GM18520 (cell line): ENCODE measurements at regions not wholly inside any gene's neighbourhood (a gene's known extent, or its start where the extent isn't known, plus 50 kb on each side); places are given as distances from the start of the nearest gene placed in this dataset.
"Not testable (repeated sequence)": the region's sequence is repeated elsewhere in the genome, so short reads cannot be mapped to it uniquely, and the experiment has no call there.

Experiments
- ATAC-seq: cut with Tn5 transposase; IDR thresholded peaks from one replicate; pipeline ENCODE4 v1.9.1; 2021; ENCODE audit not compliant: unreplicated experiment

DNA sequence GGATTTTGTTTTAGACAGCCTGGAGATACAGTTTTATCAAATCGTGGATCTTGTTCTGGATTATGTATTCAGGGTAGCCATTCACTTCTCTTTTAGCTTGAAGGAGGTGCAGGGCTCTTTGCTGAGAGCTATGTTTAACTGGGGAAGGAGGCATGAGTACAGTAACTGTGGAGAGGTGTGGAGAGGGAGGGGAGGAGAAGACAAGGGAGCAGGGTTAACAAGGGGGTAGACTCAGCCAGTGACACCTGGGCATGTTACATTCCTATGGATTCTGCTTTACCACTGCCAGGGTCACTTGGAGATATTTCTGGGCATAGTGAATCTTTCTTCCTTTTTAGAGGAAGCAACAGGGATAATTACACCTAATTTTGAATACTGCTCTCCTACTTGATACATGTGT lies 536.0 kb downstream of the TMEM135 start:
- no peak for ATAC-seq

DNA sequence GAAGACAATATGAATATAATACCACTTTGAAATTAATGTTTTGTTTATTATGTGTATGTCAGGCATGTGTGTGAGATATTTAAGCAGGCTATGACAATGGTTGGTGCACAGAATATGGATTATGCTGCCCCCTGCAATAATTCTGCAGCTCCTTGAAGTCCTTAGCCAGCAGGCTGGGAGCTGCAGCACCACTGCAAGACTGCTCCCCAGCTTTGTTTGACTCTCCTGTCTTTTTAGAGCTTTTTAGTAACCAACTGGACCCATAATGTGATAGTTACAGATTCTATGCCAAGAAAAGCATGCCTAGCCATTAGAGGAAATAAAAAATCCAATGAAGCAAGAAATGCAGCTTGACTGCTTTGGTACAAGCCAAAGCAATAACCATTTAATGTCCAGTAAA lies 535.1 kb downstream of the TMEM135 start:
- no peak for ATAC-seq

DNA sequence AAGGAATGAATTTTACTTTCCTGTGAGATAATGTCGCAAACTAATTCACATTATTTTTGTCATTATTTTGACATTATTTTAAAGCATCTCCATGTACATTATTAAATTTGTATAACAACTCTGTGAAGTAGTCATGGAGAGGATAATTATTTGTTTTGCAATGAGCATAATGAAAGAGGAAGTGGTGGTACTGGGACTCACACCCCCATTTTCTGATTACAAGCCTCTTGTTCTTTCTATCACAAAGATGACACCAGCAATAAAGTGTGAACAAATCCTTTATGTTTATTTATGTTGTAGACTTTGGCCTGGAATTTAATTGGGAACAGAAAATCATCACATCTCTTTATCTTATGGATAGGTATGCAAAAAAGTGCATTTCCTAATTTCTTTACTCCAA lies 522.6 kb downstream of the TMEM135 start:
- no peak for ATAC-seq

DNA sequence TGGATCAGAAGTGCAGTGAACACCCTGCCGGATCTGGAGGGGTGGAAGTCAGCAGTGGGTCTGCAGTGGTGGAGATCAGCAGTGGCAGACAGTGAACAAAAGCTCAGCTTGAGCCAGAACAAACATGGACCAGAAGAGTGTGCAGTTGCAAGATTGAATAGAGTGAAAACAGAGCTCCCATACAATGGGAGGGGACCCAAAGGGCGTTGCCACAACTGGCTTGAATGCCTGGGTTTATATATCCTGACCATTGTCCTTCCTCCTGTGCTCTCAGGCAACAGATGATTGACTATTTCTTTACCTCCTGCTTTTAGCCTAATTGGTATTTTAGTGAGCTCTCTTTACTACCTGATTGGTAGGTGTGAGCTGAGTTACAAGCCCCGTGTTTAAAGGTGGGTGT lies 522.1 kb downstream of the TMEM135 start:
- ATAC-seq: not testable (repeated sequence)

DNA sequence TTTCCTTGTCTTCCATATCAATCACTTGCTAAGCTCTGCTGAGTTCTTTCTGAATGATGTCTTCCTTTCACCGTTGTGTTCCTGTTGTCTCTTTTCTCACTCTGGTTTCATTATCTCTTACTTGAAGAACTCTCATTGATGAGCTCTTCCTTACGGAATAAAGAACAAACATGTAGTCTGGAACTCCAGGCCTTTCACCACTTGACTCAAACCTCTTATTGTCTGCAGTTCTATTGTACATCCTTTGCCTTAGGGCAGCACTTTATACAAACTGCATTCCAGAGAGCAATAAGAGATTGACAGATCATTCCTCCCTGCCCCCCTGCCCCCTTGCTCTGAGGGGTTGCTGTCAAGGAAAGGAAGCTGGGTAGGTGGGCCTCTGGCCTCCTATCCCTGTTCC lies 517.4 kb downstream of the TMEM135 start:
- ATAC-seq: no peak

DNA sequence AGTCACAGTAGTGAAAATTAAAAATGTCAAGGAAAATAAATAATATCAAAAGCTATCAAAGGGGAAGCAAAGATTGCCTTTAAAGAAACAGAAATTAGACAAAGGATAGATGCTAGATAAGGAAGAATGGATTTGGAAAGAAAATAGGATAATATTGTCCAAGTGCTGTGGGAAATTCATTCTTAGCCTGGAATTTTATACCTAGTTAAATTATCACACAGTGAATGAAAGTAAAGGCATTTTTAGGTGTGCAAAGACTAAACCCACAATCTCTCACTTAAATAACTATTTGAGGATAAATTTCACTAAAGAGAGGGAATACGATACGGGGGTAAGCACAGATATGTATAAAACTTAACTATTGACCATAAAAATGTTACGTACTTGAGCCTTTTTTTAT lies 511.1 kb downstream of the TMEM135 start:
- ATAC-seq: no peak

DNA sequence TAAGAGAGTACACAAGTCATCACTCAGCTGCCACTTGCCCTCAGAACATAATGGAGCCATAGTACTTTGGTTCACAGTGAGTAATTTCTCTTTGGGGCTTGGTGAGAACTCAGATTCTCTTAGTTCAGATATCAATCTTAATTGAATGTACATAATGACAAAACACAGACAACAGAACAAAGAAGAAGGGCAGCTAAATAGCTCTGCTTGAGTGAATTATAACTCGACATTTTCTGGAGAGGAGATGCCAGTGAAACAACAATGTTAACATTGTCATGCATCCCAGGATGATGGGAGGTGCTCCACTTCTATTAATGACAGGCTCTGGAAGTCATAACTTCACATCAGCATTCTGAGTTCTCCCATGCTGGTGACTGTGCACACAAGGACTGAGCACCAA lies 508.1 kb downstream of the TMEM135 start:
- ATAC-seq: no peak

DNA sequence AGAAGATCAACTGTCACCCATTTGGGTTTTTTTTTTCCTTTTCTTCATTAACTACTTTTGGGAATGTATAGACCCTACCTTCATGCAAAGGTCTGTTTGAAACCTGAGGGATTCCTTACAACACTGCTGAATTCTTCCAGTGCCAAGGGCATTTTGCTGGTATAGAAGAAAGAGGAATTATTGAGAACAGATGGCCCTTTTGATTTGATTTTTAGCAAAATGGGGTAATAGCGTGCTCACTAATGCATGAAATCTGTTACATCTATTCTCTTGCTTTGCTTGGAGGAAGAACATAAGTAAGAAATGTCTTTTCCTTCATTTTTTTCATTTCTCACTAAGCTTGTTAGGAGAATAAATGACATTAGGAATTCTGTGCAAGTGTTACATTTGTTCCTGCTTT lies 501.9 kb downstream of the TMEM135 start:
- ATAC-seq: no peak

DNA sequence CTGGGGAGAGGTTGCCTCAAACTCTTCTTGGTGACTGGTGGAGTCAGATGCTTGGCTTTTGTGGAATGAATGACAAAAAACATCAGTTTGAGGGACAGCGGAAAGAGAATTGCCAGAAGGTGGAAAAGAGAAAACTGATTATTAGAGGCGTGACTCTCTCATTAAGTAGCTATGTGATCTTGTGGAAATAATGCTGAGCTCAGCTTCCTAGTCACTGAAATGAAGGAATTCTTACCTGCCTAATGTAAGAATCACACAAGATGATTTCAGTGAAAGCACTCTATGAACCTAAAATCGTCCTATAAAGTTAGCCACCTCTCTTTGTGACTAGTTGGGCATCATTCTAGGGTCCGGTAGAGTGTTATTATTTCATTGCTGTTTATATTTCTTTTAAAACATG lies 498.8 kb downstream of the TMEM135 start:
- no peak for ATAC-seq

DNA sequence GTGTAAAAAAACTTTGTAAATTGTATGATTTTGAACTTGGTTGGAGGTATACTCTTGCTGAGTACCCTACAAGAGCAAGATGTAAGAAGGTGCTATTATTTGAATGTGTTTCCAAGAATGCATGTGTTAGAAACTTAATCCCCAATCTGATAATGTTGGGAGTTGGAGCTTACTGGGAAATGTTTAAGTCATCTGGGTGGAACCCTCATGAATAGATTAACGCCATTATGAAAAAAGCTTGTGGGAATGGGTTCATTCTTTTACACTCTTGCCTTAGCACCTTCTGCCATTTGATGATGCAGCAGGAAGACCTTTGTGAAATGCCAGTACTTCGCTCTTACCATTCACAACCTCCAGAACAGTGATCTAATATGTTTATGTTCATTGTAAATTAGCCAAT lies 498.3 kb downstream of the TMEM135 start:
- ATAC-seq: no peak

DNA sequence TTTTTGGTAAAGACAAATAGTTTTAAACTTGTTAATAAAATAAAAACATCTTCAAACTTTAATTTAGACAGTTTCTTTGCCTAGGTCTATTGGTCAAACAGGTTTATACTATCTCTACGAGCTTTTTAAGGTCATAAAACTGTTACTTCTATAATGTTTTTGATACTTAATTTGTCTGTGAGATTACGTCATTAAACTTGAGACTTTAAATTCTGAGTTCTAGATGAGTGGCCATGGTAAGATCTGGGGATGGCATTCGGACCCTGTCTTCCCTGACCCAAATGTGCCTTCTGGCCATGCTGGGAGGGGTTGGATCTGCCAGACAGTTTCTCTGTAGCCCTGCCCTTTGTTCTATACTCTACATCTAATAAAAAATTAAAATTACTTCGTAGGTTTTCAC lies 497.8 kb downstream of the TMEM135 start:
- no peak for ATAC-seq

DNA sequence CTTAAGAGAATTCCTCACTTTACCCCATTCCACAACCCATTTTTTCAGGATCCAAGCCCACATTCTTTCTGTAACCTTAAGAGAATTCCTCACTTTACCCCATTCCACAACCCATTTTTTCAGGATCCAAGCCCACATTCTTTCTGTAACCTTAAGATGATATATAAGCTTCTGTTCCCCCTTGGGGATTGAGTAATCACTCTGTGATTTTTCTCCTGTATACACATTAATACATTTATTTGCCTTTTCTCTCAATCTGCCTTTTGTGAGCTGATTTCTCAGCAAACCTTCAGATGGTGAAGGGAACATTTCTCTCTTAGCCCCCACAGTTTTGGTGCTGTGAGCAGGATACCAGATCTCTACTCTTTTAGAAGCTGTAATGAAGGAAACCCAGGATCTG lies 494.1 kb downstream of the TMEM135 start:
- ATAC-seq: not testable (repeated sequence)

DNA sequence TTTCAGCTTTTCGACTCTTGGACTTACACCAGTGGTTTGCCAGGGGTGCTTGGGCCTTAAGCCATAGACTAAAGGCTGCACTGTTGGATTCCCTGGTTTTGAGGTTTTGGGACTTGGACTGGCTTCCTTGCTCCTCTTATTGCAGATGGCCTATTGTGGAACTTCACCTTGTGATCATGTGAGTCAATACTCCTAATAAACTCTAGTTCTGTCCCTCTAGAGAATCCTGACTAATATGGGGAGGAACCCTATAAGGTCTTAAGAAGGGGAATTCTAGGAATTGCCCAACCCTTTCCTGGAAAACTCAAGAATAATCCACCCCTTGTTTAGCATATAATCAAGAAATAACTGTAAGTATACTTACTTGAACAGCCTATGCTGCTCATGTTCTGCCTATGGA lies 491.8 kb downstream of the TMEM135 start:
- ATAC-seq: no peak

DNA sequence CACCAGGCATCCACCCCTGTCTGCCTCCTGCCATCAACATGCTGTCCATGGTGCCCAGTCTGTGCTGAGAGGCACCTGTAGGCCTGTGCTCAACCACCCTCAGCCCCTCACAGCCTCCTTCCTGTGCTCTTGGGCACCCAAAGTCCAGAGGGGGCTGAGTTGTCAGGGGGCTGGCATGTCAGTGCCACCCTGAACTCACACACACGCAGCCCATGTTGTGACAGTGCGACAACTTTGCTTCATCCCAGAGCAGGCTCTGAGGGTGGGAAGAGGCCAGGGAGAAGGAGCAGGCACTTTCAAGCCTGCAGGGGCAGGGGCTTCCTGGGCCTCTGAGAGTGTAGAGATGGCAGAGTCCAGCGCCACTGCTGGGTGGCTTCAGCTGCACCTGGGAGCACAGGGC lies 491.0 kb downstream of the TMEM135 start:
- no peak for ATAC-seq

DNA sequence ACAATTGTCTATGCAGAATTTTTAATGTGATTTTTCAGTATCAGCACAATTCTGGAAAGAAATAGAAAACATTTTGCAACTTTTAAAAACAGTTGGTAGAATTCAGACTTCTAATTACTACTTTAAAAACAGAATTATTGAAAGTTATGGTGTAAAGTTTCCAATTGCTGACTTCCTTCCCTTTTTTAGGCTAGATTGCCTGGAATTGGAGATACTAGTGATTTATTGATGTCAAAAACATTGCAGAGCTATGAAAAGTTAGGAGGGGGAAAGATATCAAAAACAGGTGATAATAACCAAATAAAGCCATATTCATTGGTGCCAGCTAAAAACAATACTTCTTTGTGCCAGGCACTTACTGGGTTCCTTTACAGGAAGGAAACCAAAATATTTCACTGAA lies 485.5 kb downstream of the TMEM135 start:
- ATAC-seq: no peak

DNA sequence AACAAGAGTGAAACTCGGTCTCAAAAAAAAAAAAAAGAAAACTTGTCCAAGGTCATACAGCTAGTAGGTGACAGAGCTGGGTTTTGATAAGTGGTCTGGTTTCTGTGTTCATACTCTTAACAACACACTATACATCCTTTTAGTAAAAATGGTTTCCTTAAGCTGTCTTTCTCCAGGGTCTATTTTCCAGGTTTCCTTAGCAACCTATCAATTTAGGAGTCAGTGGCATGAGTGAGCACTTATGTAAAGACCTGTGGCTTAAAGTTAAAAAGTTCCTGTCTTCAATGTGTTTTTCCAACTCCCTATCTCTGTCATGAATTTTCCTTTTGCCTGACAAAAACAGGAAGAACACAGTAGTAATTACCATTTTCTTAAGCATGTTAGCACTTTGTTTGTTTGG lies 480.5 kb downstream of the TMEM135 start:
- ATAC-seq: no peak

DNA sequence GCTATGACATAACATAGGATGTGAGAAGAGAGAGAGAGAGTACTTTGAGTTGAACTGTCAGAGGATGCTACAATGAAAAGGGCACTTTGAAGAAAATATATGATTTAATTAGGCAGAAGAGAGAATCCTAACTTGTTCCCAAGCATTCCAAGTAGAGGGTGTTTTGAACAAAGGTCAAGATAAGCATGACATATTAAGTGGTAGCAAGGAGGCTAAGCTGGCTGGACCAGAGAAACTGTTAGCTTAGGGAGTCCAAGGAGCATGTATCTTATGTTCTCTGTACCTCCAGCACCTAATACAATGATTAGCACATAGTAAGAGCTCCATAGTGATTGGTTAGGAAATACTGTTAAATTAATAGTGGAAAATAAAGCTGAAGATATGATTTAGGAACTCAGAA lies 479.6 kb downstream of the TMEM135 start:
- ATAC-seq: no peak

DNA sequence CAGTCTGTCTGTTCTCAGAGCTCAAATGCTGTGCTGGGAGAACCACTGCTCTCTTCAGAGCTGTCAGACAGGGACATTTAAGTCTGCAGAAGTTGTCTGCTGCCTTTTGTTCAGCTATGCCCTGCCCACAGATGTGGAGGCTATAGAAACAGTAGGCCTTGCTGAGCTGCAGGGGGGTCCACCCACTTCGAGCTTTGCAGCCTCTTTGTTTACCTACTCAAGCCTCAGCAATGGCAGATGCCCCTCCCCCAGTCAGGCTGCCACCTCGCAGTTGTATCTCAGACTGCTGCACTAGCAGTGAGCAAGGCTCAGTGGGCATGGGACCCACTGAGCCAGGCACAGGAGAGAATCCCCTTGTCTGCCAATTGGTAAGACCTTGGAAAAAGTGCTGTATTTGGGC lies 470.0 kb downstream of the TMEM135 start:
- ATAC-seq: not testable (repeated sequence)

DNA sequence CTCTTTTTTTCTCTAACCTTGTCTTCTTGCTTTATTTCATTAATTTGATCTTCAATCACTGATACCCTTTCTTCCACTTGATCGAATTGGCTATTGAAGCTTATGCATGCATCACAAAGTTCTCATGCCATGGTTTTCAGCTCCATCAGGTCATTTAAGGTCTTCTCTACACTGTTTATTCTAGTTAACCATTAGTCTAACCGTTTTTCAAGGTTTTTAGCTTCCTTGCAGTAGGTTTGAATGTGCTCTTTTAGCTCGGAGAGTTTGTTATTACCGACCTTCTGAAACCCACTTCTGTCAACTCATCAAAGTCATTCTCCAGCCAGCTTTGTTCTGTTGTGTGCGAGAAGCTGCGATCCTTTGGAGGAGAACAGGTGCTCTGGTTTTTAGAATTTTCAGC lies 469.2 kb downstream of the TMEM135 start:
- not testable (repeated sequence) for ATAC-seq

DNA sequence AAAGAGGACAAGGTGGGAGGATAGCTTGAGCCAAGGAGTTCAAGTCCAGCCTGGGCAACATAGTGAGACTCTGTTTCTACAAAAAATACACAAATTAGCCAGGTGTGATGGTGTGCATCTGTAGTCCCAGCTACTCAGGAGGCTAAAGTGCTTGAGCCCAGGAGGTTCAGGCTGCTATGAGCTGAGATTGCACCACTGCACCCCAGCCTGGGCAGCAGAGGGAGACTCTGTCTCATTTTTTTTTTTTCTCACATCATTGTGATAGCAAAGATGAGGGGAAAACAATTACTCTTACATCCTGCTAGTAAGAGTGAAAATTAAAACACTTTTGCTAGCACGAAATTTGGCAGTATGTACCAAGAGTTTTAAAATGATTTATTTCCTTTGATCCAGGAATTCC lies 463.7 kb downstream of the TMEM135 start:
- no peak for ATAC-seq

DNA sequence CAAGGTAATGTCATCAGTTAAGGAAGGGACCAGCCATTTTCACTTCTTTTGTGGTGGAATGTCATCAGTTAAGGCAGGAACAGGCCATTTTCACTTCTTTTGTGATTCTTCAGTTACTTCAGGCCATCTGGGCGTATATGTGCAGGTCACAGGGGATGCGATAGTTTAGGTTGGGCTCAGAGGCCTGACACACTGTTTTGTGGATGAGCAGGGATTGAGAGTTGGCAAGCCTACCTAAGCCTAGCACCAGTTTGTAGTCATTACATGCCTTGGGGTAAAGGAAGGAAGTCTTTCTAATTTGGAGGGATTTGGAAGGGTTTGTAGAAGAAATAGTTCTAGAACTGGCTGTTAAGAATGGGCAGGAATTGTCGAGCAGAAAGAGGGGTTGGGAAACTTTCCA lies 457.2 kb downstream of the TMEM135 start:
- ATAC-seq: not testable (repeated sequence)

DNA sequence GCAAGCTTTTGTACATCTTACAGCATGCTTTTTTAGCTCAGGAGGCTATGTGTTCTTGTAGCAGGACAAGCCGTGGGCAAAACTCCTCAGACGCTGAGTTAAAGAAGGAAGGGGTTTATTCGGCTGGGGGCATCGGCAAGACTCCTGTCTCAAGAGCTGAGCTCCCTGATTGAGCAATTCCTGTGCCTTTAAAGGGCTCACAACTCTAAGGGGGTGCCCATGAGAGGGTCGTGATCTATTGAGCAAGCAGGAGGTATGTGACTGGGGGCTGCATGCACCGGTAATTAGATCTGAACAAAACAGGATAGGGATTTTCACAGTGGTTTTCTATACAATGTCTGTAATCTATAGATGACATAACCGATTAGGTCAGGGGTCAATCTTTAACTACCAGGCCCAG lies 456.3 kb downstream of the TMEM135 start:
- ATAC-seq: not testable (repeated sequence)

DNA sequence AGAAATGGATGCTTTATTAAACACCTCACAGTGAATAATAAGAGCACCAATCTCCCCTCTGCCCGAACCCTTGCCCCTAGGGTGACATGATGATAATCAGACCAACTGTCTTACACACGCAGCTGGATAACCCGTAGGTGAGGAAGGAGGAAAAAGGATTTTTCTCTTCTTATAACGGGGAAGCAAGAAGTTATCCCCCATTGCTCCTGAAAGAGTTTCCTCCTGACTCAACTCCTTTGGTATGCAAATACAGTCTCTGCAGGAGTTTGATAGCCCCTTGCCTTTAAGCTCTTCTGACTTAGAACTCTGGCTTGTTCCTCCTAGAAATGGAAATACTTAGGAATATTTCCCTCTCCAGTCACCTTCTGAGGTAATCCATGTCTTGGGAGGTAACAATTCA lies 455.8 kb downstream of the TMEM135 start:
- ATAC-seq: no peak

DNA sequence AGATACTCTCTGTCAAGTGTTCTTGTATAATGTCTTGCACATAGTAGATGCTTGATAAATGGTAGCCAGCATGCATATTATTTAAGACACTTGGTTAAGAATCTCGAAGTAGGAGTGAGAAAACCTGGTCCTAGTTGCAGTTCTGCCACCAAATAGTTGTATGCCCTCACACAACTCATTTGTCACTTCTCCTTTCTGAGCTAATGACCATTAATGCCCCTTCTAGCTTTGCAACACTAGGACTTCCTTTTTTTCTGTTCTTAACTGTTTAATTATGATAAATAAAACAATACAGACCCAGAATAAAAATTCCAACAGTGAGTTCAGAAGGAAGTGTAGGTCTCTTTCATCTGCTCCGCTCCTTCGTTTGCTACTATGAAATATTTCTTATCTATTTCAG lies 453.6 kb downstream of the TMEM135 start:
- ATAC-seq: no peak
